ENCODE measurements at regions not wholly inside any gene's neighbourhood (a gene's known extent, or its start where the extent isn't known, plus 50 kb on each side); places are given as distances from the start of the nearest gene placed in this dataset.

DNA sequence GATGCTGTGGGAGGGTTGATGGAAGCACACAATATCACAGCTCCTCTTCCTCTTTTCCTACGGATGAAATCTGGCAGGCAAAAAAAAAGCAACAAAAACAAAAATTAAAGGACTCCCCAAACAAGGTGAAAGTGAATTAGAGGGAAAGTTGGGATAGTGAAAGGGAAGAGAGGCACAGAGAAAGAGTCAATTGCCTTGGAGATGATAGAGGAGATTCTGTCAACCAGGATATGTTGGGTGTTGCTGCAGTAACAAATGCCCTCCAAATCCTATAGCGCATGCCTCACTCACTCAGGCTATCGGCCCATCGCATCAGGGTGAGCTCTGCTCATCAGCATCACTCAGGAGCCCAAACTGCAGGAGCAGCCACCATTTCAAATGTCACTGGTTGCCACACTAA, 119.1 kb downstream of the DLEU7 start:
- POLR2A ChIA-PET (ENCODE audit: unreplicated experiment), result no interaction called here

More for the DNA sequence above, 119.1 kb downstream of the DLEU7 start:
- no peak overlapping the region for H3K4me2 ChIP-seq (ENCODE audit: low read depth, low read length)
- H3K23ac ChIP-seq (ENCODE audit: low read depth, low read length), result no peak overlapping the region
- H3K14ac ChIP-seq (replicated peaks; ENCODE audit: low read depth, low read length), result no peak overlapping the region
- H3K4ac ChIP-seq (ENCODE audit: low read depth, low read length), result no peak overlapping the region
- intact Hi-C loops (cut with micrococcal nuclease) (no loop called here), in situ Hi-C loops (cut with MboI; ENCODE audit: low sequenced_read_pairs) (no loop called here), dilution Hi-C loops (cut with HindIII; ENCODE audit: low sequenced_read_pairs, unreplicated experiment) (no loop called here)
- H3K4me3 ChIP-seq (ENCODE audit: insufficient read depth, low read depth, low read length), result no peak overlapping the region
- H3K4me1 ChIP-seq (ENCODE audit: control insufficient read depth, insufficient read depth, low read length), result no peaks in the 10 kb centered on the region
- no peaks in the 10 kb centered on the region for H3K9me3 ChIP-seq (ENCODE audit: control insufficient read depth, insufficient read depth, low read length)
- no peaks in the 10 kb centered on the region for H3K9me1 ChIP-seq (ENCODE audit: insufficient read depth, low read length)
- H4K5ac ChIP-seq (ENCODE audit: low read depth, low read length), result no peak overlapping the region
- BruUV-seq (replicated peaks), result no TSS peak
- no peak overlapping the region for H2BK120ac ChIP-seq (ENCODE audit: low read depth, low read length)
- no peak overlapping the region for H3K9ac ChIP-seq (ENCODE audit: low read depth, low read length)
- H4K20me1 ChIP-seq (ENCODE audit: insufficient read depth, low read length), result no peaks in the 10 kb centered on the region
- H2AK9ac ChIP-seq (replicated peaks; ENCODE audit: low read depth, low read length, poor library complexity), result no peak overlapping the region
- H3K56ac ChIP-seq (ENCODE audit: extremely low read depth, insufficient read depth, low read length), result no peak overlapping the region
- no peak overlapping the region for H2BK5ac ChIP-seq (ENCODE audit: low read depth, low read length, poor library complexity, severe bottlenecking)
- no peak overlapping the region for H2BK15ac ChIP-seq (ENCODE audit: low read depth, low read length)
- CTCF ChIA-PET, result no interaction called here
- no peaks in the 10 kb centered on the region for H3K79me1 ChIP-seq (ENCODE audit: low read depth in 1 of 2, low read length in 2 of 2)
- DNase-seq (no peak), ATAC-seq (ENCODE audit: low read depth) (no peak)
- no peak overlapping the region for H2BK20ac ChIP-seq (ENCODE audit: low read depth, low read length)
- H4K91ac ChIP-seq (ENCODE audit: insufficient read depth, low read depth, low read length), result no peak overlapping the region
- H2AK5ac ChIP-seq (ENCODE audit: low read depth, low read length), result no peak overlapping the region
- H3K27me3 ChIP-seq (ENCODE audit: control insufficient read depth, insufficient read depth, low read length), result peaks cover 8% of the 10 kb centered on the region
- no peak overlapping the region for H2AFZ ChIP-seq (replicated peaks; ENCODE audit: low read length, poor library complexity)
- WGBS, 2 experiments (ENCODE audit: extremely low coverage in 2 of 2, insufficient read length in 1 of 2), result 90% methylated on average over 2 of the region's 4 CpGs; no CpG with 5 or more reads in 1 of the 2 experiments
- H4K8ac ChIP-seq (ENCODE audit: low read depth in 2 of 2, low read length in 2 of 2), result no peak overlapping the region
- H3K36me3 ChIP-seq (ENCODE audit: control insufficient read depth, insufficient read depth, low read length), result no peaks in the 10 kb centered on the region
- no peak for TF ChIP-seq NFE2L2 (IDR thresholded peaks at IDR 0.05; ENCODE audit: low read depth, low read length)
- TF ChIP-seq FOS (IDR thresholded peaks at IDR 0.05; ENCODE audit: low read depth, low read length), result no peak
- no peak for TF ChIP-seq RCOR1 (IDR thresholded peaks at IDR 0.05; ENCODE audit: insufficient replicate concordance, low read length)
- no peak for TF ChIP-seq MAFK (IDR thresholded peaks at IDR 0.05; ENCODE audit: low read depth, low read length)
- TF ChIP-seq RFX5 (IDR thresholded peaks at IDR 0.05; ENCODE audit: low read depth, low read length), result no peak
- no peak for TF ChIP-seq BHLHE40 (IDR thresholded peaks at IDR 0.05; ENCODE audit: low read depth, low read length)
- no peak for TF ChIP-seq USF2 (IDR thresholded peaks at IDR 0.05; ENCODE audit: low read depth, low read length)
- TF ChIP-seq RAD21 (IDR thresholded peaks at IDR 0.05; ENCODE audit: low read length), result no peak
- TF ChIP-seq SMC3 (IDR thresholded peaks at IDR 0.05; ENCODE audit: low read depth, low read length), result no peak
- TF ChIP-seq ELK1 (IDR thresholded peaks at IDR 0.05; ENCODE audit: borderline replicate concordance, low read depth, low read length), result no peak
- TF ChIP-seq POLR2A (IDR thresholded peaks at IDR 0.05; ENCODE audit: low read depth, low read length), result no peak
- TF ChIP-seq CEBPB (IDR thresholded peaks at IDR 0.05; ENCODE audit: low read depth, low read length), result no peak
- no peak for TF ChIP-seq CHD1 (IDR thresholded peaks at IDR 0.05; ENCODE audit: low read depth, low read length)
- no peak for TF ChIP-seq MAZ (IDR thresholded peaks at IDR 0.05; ENCODE audit: borderline replicate concordance, low read depth, low read length)
- no peak for TF ChIP-seq MXI1 (IDR thresholded peaks at IDR 0.05; ENCODE audit: borderline replicate concordance, low read depth, low read length)
- TF ChIP-seq CTCF (conservative IDR thresholded peaks at IDR 0.05; ENCODE audit: low read depth, low read length), result no peak
- no peak overlapping the region for H3K18ac ChIP-seq (ENCODE audit: low read depth, low read length)
- H3K27ac ChIP-seq (ENCODE audit: insufficient read depth, low read length), result no peak overlapping the region
